Endothelial cell of umbilical vein (primary cell): ENCODE measurements at regions not wholly inside any gene's neighbourhood (a gene's known extent, or its start where the extent isn't known, plus 50 kb on each side); places are given as distances from the start of the nearest gene placed in this dataset.

Experiments used
- BruUV-seq: library from RNA; stranded (reverse); fragments of 400-500 nt; replicated peaks from 2 replicates; lab custom pipeline; 2021; lab: Mats Ljungman, UMichigan
- CTCF ChIA-PET: fragments of 300-600, 350-600 bp; sonication (Branson Sonifier 250); formaldehyde crosslinking; loops from one replicate; lab custom pipeline; 2021; ENCODE audit warnings: antibody characterized with exemption, inconsistent platforms; lab: Charles Lee
- POLR2A ChIA-PET: fragments of 300-600, 350-600 bp; sonication (Branson Sonifier 250); formaldehyde crosslinking; loops from one replicate; lab custom pipeline; 2021; ENCODE audit warnings: antibody characterized with exemption, inconsistent platforms; lab: Charles Lee
- DNase-seq: peaks from one replicate; pipeline ENCODE4 v3.0.0-alpha.2; 2011; ENCODE audit warnings: low read depth, low spot score
- FAIRE-seq: peaks from 2 replicates; lab custom pipeline; 2011; peaks lifted over from hg19 to GRCh38; lab: Jason Lieb, UNC
- H2AFZ ChIP-seq: 2 replicates; pipeline ENCODE4 v1.6.0; 2012; ENCODE audit warnings: low read depth, low read length, control low read depth, inconsistent platforms
- H3K27ac ChIP-seq: 2 replicates; pipeline ENCODE4 v1.5.1; 2011; ENCODE audit warnings: low read depth, mild to moderate bottlenecking, control low read depth, low read length, moderate library complexity; ENCODE audit not compliant: insufficient read depth
- H3K27me3 ChIP-seq, 2 experiments: 2 replicates each; pipeline versions ENCODE4 v1.6.0 to v1.6.1; 2011; ENCODE audit warnings: low read length in 2 of 2, mixed read lengths in 1 of 2; ENCODE audit not compliant: control insufficient read depth in 2 of 2, insufficient read depth in 2 of 2
- H3K36me3 ChIP-seq, 2 experiments: 2 replicates in 1 of 2; 3 replicates in 1 of 2; pipeline ENCODE4 v1.5.1; 2011; ENCODE audit warnings: low read length in 2 of 2, mild to moderate bottlenecking in 1 of 2, moderate library complexity in 1 of 2; ENCODE audit not compliant: control insufficient read depth in 2 of 2, insufficient read depth in 2 of 2; ENCODE audit errors: extremely low read depth in 1 of 2
- H3K4me1 ChIP-seq: 3 replicates; pipeline ENCODE4 v1.5.1; 2011; ENCODE audit warnings: mild to moderate bottlenecking, low read length; ENCODE audit not compliant: control insufficient read depth, insufficient read depth; ENCODE audit errors: extremely low read depth
- H3K4me2 ChIP-seq: 2 replicates; pipeline ENCODE4 v1.6.1; 2011; ENCODE audit warnings: low read length, control low read depth, mixed read lengths; ENCODE audit not compliant: insufficient read depth
- H3K4me3 ChIP-seq, 3 experiments: fragments of 200-600 bp in 1 of 3; sonication (generic), shearing (Covaris generic) in 1 of 3; replicated peaks in 1 of 3; 2 replicates each; pipeline ENCODE4 v1.5.1; 2011 to 2016; ENCODE audit warnings: control low read depth in 3 of 3, low read length in 3 of 3, mild to moderate bottlenecking in 2 of 3, inconsistent platforms in 1 of 3, low read depth in 1 of 3, moderate library complexity in 1 of 3; ENCODE audit not compliant: insufficient read depth in 1 of 3
- H3K79me2 ChIP-seq: 2 replicates; pipeline ENCODE4 v1.6.0; 2012; ENCODE audit warnings: low read length, inconsistent platforms; ENCODE audit not compliant: control insufficient read depth, insufficient read depth
- H3K9ac ChIP-seq: replicated peaks from 2 replicates; pipeline ENCODE3; 2011; ENCODE audit warnings: low read length, control low read depth; ENCODE audit not compliant: insufficient read depth; ENCODE audit errors: extremely low read depth
- H3K9me1 ChIP-seq: replicated peaks from 3 replicates; pipeline ENCODE4 v1.6.0; 2011; ENCODE audit warnings: mild to moderate bottlenecking, low read length; ENCODE audit not compliant: control insufficient read depth, insufficient read depth; ENCODE audit errors: extremely low read depth
- H3K9me3 ChIP-seq: replicated peaks from 2 replicates; pipeline ENCODE4 v1.5.1; 2012; ENCODE audit warnings: low read length, inconsistent platforms; ENCODE audit not compliant: control insufficient read depth, insufficient read depth
- H4K20me1 ChIP-seq: replicated peaks from 2 replicates; pipeline ENCODE3; 2011; ENCODE audit warnings: mild to moderate bottlenecking, low read length; ENCODE audit not compliant: control insufficient read depth, insufficient read depth; ENCODE audit errors: extremely low read depth
- FOS ChIP-seq: IDR thresholded peaks from 2 replicates; pipeline ENCODE4 v1.6.1; 2011; ENCODE audit warnings: mild to moderate bottlenecking, low read length, moderate library complexity, borderline replicate concordance; ENCODE audit not compliant: insufficient read depth
- GATA2 ChIP-seq: IDR thresholded peaks from 2 replicates; pipeline ENCODE4 v1.7.0; 2011; ENCODE audit warnings: low read depth, mild to moderate bottlenecking, moderate library complexity, mixed read lengths, low read length; ENCODE audit not compliant: insufficient read length, insufficient read depth
- MYC ChIP-seq: IDR thresholded peaks from one replicate; pipeline ENCODE4 v1.6.1; 2011; ENCODE audit warnings: mild to moderate bottlenecking, low read depth, low read length
- POLR2A ChIP-seq: IDR thresholded peaks from 2 replicates; pipeline ENCODE4 v1.6.1; 2012; ENCODE audit warnings: low read depth, mild to moderate bottlenecking, control low read depth, low read length
- POLR2AphosphoS5 ChIP-seq: IDR thresholded peaks from 2 replicates; pipeline ENCODE4 v1.6.1; 2012; ENCODE audit warnings: low read depth, mild to moderate bottlenecking, control low read depth, low read length, moderate library complexity; ENCODE audit not compliant: insufficient read depth
- dilution Hi-C: fragments of 300-500 bp; cut with MboI; formaldehyde crosslinking; loops from one replicate; pipeline ENCODE4 v1.15.0; 2019; ENCODE audit warnings: low sequenced_read_pairs; ENCODE audit not compliant: extremely low pct_ligation_motif_present
- intact Hi-C: fragments of 100-400 bp; cut with micrococcal nuclease; formaldehyde crosslinking; loops from one replicate; pipeline ENCODE4 v1.10.0; 2022

DNA sequence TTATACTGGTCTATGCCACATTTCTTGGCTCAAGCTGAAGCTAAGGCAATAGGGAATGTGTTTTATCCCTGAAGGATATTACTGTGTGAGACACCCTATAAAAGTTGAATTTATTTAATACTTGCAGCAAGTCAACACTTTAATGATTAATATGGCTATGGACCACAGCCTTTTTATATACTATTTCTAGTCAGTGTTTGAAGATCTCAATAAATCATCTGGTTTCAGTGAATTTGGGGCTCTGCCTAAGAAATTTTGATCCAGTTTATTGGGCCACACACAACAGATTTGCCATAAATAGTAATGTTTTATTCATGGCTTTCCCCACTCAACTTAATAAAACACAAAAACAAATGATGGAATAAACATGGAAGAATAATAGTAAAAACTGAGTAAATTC, 698.3 kb downstream of the ADGRL2 start:
- Histone ChIP-seq H3K4me3 (no peak overlapping the region), H3K27me3 (no peaks in the 10 kb centered on the region), H3K9ac (no peak overlapping the region), H3K4me2 (no peak overlapping the region), H3K79me2 (no peaks in the 10 kb centered on the region), H4K20me1 (no peaks in the 10 kb centered on the region), H3K9me3 (no peaks in the 10 kb centered on the region), H3K9me1 (no peaks in the 10 kb centered on the region), H3K27ac (no peak overlapping the region), H3K4me1 (no peaks in the 10 kb centered on the region), H3K36me3 (no peaks in the 10 kb centered on the region), H2AFZ (no peak overlapping the region)
- dilution Hi-C loops = no loop called here
- POLR2A ChIA-PET = no interaction called here
- DNase-seq (no peak), FAIRE-seq (no peak)
- no TSS peak for BruUV-seq
- intact Hi-C loops = no loop called here
- TF ChIP-seq POLR2AphosphoS5 = no peak
- no peak for TF ChIP-seq GATA2
- no peak for TF ChIP-seq MYC
- CTCF ChIA-PET = no interaction called here

DNA sequence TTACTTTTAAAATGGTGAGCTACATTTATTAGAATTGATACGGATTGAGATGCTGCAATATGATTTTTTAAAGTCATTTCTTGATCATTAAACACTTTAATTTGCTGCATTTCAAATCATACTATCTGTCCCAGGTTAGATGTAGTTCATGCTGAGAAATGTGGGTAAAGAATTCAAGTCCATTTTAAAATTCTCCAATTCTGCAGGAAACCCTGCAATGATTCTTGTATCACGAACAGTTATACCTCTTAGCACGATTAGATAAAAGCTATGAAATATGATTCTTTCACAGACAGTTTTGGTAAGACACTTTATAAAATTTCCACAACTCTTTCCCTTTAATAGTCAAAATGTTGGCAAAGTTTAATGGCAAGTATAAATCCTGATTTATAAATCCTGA, 693.4 kb downstream of the ADGRL2 start:
- no TSS peak for BruUV-seq
- Histone ChIP-seq H3K27me3 (no peaks in the 10 kb centered on the region), H3K4me1 (no peaks in the 10 kb centered on the region), H3K36me3 (no peaks in the 10 kb centered on the region), H3K79me2 (no peaks in the 10 kb centered on the region), H4K20me1 (no peaks in the 10 kb centered on the region), H3K9me3 (no peaks in the 10 kb centered on the region), H3K4me2 (no peak overlapping the region), H3K27ac (no peak overlapping the region), H3K4me3 (no peak overlapping the region), H3K9ac (no peak overlapping the region), H3K9me1 (peaks cover 2% of the 10 kb centered on the region), H2AFZ (no peak overlapping the region)
- FAIRE-seq (peak; percentile 66), DNase-seq (no peak)
- ChIA-PET POLR2A (no interaction called here), CTCF (no interaction called here)
- intact Hi-C loops = no loop called here
- TF ChIP-seq FOS = no peak
- TF ChIP-seq GATA2 = no peak
- TF ChIP-seq POLR2A = no peak
- dilution Hi-C loops = no loop called here
